ENCODE measurements at regions not wholly inside any gene's neighbourhood (a gene's known extent, or its start where the extent isn't known, plus 50 kb on each side); places are given as distances from the start of the nearest gene placed in this dataset.

DNA sequence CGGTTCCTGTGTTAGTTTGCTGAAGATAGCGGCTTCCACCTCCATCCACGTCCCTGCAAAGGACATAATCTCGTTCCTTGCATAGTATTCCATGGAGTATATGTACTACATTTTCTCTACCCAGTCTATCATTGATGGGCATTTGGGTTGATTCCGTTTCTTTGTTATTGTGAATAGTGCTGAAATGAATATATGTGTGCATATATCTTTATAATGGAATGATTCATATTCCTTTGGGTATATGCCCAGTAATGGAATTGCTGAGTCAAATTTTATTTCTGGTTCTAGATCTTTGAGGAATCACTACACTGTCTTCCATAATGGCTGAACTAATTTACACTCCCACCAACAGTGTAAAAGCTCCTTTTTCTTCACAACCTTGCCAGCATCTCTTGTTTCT, 255.4 kb upstream of the CDH2 start:
- no peak for DNase-seq (ENCODE audit: low read depth, low spot score)
- Histone ChIP-seq H3K79me2 (ENCODE audit: control insufficient read depth, insufficient read depth, low read length) (no peaks in the 10 kb centered on the region), H3K9me3 (replicated peaks; ENCODE audit: control insufficient read depth, insufficient read depth, low read length) (no peaks in the 10 kb centered on the region; the same call in 2 of the 3 replicates), H3K9ac (ENCODE audit: control insufficient read depth, insufficient read depth, low read length) (no peak overlapping the region), H2AFZ (ENCODE audit: control insufficient read depth, low read depth, low read length) (no peak overlapping the region), H3K27me3 (replicated peaks in 1 of 2; ENCODE audit: control insufficient read depth in 2 of 2, insufficient read depth in 2 of 2, low read length in 1 of 2) (no peaks in the 10 kb centered on the region), H3K27ac (ENCODE audit: control insufficient read depth, insufficient read depth) (no peak overlapping the region), H3K36me3 (ENCODE audit: control insufficient read depth in 2 of 2, insufficient read depth in 2 of 2, low read length in 1 of 2) (no peaks in the 10 kb centered on the region), H3K4me2 (ENCODE audit: control insufficient read depth, insufficient read depth) (no peak overlapping the region), H3K4me3 (no peak overlapping the region), H4K20me1 (ENCODE audit: control insufficient read depth, insufficient read depth) (no peaks in the 10 kb centered on the region), H3K4me1 (ENCODE audit: control insufficient read depth, insufficient read depth, low read length) (no peaks in the 10 kb centered on the region)
- RAD21 ChIA-PET (ENCODE audit: unreplicated experiment): no interaction called here
- BruUV-seq (replicated peaks): no TSS peak
- POLR2A ChIA-PET: interaction anchor here (0.6 kb wide), 1 partner anchor 197 kb away, joined by 3 read pairs; no protein-coding TSS in a partner anchor
- CTCF ChIA-PET: no interaction called here
- SMC1A ChIA-PET (ENCODE audit: uncharacterized antibody, unreplicated experiment): interaction anchor here (1.7 kb wide), 1 partner anchor 73 kb away, joined by 4 read pairs; no protein-coding TSS in a partner anchor
- in situ Hi-C loops (cut with MboI): no loop called here
- intact Hi-C loops (cut with micrococcal nuclease; ENCODE audit: unreplicated experiment): no loop called here
- ATAC-seq: no peak
- TF ChIP-seq, protein P1, sequence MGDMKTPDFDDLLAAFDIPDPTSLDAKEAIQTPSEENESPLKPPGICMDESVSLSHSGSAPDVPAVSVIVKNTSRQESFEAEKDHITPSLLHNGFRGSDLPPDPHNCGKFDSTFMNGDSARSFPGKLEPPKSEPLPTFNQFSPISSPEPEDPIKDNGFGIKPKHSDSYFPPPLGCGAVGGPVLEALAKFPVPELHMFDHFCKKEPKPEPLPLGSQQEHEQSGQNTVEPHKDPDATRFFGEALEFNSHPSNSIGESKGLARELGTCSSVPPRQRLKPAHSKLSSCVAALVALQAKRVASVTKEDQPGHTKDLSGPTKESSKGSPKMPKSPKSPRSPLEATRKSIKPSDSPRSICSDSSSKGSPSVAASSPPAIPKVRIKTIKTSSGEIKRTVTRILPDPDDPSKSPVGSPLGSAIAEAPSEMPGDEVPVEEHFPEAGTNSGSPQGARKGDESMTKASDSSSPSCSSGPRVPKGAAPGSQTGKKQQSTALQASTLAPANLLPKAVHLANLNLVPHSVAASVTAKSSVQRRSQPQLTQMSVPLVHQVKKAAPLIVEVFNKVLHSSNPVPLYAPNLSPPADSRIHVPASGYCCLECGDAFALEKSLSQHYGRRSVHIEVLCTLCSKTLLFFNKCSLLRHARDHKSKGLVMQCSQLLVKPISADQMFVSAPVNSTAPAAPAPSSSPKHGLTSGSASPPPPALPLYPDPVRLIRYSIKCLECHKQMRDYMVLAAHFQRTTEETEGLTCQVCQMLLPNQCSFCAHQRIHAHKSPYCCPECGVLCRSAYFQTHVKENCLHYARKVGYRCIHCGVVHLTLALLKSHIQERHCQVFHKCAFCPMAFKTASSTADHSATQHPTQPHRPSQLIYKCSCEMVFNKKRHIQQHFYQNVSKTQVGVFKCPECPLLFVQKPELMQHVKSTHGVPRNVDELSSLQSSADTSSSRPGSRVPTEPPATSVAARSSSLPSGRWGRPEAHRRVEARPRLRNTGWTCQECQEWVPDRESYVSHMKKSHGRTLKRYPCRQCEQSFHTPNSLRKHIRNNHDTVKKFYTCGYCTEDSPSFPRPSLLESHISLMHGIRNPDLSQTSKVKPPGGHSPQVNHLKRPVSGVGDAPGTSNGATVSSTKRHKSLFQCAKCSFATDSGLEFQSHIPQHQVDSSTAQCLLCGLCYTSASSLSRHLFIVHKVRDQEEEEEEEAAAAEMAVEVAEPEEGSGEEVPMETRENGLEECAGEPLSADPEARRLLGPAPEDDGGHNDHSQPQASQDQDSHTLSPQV (IDR thresholded peaks at IDR 0.05): no peak
- TF ChIP-seq, protein P2, sequence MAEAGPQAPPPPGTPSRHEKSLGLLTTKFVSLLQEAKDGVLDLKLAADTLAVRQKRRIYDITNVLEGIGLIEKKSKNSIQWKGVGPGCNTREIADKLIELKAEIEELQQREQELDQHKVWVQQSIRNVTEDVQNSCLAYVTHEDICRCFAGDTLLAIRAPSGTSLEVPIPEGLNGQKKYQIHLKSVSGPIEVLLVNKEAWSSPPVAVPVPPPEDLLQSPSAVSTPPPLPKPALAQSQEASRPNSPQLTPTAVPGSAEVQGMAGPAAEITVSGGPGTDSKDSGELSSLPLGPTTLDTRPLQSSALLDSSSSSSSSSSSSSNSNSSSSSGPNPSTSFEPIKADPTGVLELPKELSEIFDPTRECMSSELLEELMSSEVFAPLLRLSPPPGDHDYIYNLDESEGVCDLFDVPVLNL (IDR thresholded peaks at IDR 0.05; ENCODE audit: low read depth, low read length): no peak
- TF ChIP-seq MXI1 (IDR thresholded peaks at IDR 0.05; ENCODE audit: low read depth, low read length): no peak
- TF ChIP-seq MTA3 (IDR thresholded peaks at IDR 0.05; ENCODE audit: borderline replicate concordance, low read length): no peak
- no peak for TF ChIP-seq GABPA (IDR thresholded peaks at IDR 0.05; ENCODE audit: low read depth)
- TF ChIP-seq BRCA1 (IDR thresholded peaks at IDR 0.05; ENCODE audit: low read depth, low read length): no peak
- no peak for TF ChIP-seq CBX5 (IDR thresholded peaks at IDR 0.05; ENCODE audit: low read depth)
- no peak for TF ChIP-seq NRF1 (conservative IDR thresholded peaks at IDR 0.05; ENCODE audit: low read depth, low read length)
- TF ChIP-seq, protein P3, sequence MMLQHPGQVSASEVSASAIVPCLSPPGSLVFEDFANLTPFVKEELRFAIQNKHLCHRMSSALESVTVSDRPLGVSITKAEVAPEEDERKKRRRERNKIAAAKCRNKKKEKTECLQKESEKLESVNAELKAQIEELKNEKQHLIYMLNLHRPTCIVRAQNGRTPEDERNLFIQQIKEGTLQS (IDR thresholded peaks at IDR 0.05; ENCODE audit: borderline replicate concordance, extremely low read depth, low read depth, low read length): no peak
- TF ChIP-seq ZZZ3 (IDR thresholded peaks at IDR 0.05; ENCODE audit: control insufficient read depth, insufficient read length, low read depth): no peak
- TF ChIP-seq, protein P4, sequence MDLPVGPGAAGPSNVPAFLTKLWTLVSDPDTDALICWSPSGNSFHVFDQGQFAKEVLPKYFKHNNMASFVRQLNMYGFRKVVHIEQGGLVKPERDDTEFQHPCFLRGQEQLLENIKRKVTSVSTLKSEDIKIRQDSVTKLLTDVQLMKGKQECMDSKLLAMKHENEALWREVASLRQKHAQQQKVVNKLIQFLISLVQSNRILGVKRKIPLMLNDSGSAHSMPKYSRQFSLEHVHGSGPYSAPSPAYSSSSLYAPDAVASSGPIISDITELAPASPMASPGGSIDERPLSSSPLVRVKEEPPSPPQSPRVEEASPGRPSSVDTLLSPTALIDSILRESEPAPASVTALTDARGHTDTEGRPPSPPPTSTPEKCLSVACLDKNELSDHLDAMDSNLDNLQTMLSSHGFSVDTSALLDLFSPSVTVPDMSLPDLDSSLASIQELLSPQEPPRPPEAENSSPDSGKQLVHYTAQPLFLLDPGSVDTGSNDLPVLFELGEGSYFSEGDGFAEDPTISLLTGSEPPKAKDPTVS (IDR thresholded peaks at IDR 0.05; ENCODE audit: low read depth, low read length): no peak
- TF ChIP-seq CBX3 (IDR thresholded peaks at IDR 0.05; ENCODE audit: borderline replicate concordance, low read depth): no peak
- no peak for TF ChIP-seq HDAC2 (IDR thresholded peaks at IDR 0.05)
- TF ChIP-seq, protein P5, sequence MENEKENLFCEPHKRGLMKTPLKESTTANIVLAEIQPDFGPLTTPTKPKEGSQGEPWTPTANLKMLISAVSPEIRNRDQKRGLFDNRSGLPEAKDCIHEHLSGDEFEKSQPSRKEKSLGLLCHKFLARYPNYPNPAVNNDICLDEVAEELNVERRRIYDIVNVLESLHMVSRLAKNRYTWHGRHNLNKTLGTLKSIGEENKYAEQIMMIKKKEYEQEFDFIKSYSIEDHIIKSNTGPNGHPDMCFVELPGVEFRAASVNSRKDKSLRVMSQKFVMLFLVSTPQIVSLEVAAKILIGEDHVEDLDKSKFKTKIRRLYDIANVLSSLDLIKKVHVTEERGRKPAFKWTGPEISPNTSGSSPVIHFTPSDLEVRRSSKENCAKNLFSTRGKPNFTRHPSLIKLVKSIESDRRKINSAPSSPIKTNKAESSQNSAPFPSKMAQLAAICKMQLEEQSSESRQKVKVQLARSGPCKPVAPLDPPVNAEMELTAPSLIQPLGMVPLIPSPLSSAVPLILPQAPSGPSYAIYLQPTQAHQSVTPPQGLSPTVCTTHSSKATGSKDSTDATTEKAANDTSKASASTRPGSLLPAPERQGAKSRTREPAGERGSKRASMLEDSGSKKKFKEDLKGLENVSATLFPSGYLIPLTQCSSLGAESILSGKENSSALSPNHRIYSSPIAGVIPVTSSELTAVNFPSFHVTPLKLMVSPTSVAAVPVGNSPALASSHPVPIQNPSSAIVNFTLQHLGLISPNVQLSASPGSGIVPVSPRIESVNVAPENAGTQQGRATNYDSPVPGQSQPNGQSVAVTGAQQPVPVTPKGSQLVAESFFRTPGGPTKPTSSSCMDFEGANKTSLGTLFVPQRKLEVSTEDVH (IDR thresholded peaks at IDR 0.05; ENCODE audit: low read depth, partially characterized antibody): no peak
- no peak for TF ChIP-seq FOXK2 (IDR thresholded peaks at IDR 0.05)
- no peak for FAIRE-seq
- 0% methylated on average over 5 of the region's 5 CpGs for WGBS (ENCODE audit: insufficient coverage, insufficient replicate concordance, low lambda C conversion rate, missing lambda C conversion rate)
